H1 (cell line): ENCODE measurements at regions not wholly inside any gene's neighbourhood (a gene's known extent, or its start where the extent isn't known, plus 50 kb on each side); places are given as distances from the start of the nearest gene placed in this dataset.

Experiments
- ATF3 ChIP-seq: IDR thresholded peaks from 2 replicates; pipeline ENCODE4 v1.6.1; 2011; ENCODE audit warnings: low read depth, mild to moderate bottlenecking, low read length; ENCODE audit not compliant: insufficient read depth
- BACH1 ChIP-seq: IDR thresholded peaks from 2 replicates; pipeline ENCODE4 v1.6.1; 2012; ENCODE audit warnings: low read length, improper control_type of control experiment
- CEBPB ChIP-seq: IDR thresholded peaks from 2 replicates; pipeline ENCODE4 v1.6.1; 2012; ENCODE audit warnings: low read depth, low read length
- CHD1 ChIP-seq: IDR thresholded peaks from 2 replicates; pipeline ENCODE4 v1.6.1; 2012; ENCODE audit warnings: low read depth, low read length, improper control_type of control experiment
- JUND ChIP-seq: IDR thresholded peaks from 2 replicates; pipeline ENCODE4 v1.6.1; 2011; ENCODE audit warnings: mild to moderate bottlenecking, improper control_type of control experiment, low read length
- TBP ChIP-seq: IDR thresholded peaks from 2 replicates; pipeline ENCODE4 v1.6.1; 2011; ENCODE audit warnings: low read depth, low read length, improper control_type of control experiment

GRCh38 chr13:50320271-50320862 is 305.1 kb downstream of the KCNRG start (continued):
- TF ChIP-seq JUND: no peak
- no peak for TF ChIP-seq CEBPB
- TF ChIP-seq CHD1: no peak
- no peak for TF ChIP-seq BACH1
- no peak for TF ChIP-seq ATF3
- TF ChIP-seq TBP: no peak
